ENCODE measurements at regions not wholly inside any gene's neighbourhood (a gene's known extent, or its start where the extent isn't known, plus 50 kb on each side); places are given as distances from the start of the nearest gene placed in this dataset.

- TF ChIP-seq CTCF (conservative IDR thresholded peaks at IDR 0.05; ENCODE audit: low read depth, low read length) (no peak), EZH2 (IDR thresholded peaks at IDR 0.05; ENCODE audit: borderline replicate concordance, low read depth, low read length, poor library complexity, severe bottlenecking) (no peak)
Observed at GRCh38 chr12:67559751-67560150, 88.8 kb upstream of the DYRK2 start.

Data from A673 (cell line).